Thyroid gland (tissue), 4 donors: ENCODE measurements at regions not wholly inside any gene's neighbourhood (a gene's known extent, or its start where the extent isn't known, plus 50 kb on each side); places are given as distances from the start of the nearest gene placed in this dataset.

Experiments
- DNase-seq, 2 donors: peaks; one replicate each; pipeline ENCODE4 v3.0.0-alpha.2; 2019
- H3K27ac ChIP-seq, 3 donors: fragments of 200-600 bp; sonication (generic); 1 replicate in 2 of 3; 2 replicates in 1 of 3; pipeline ENCODE4 v1.5.1; 2016 to 2019; ENCODE audit warnings: mild to moderate bottlenecking in 1 of 3, moderate library complexity in 1 of 3
- H3K27me3 ChIP-seq: fragments of 200-600 bp; sonication (generic); one replicate; pipeline ENCODE4 v1.5.1; 2019
- H3K36me3 ChIP-seq, 2 donors: fragments of 200-600 bp; sonication (generic); one replicate each; pipeline ENCODE4 v1.5.1; 2016 to 2019
- H3K4me1 ChIP-seq, 2 donors: fragments of 200-600 bp; sonication (generic); one replicate each; pipeline ENCODE4 v1.5.1; 2017 to 2019
- H3K4me3 ChIP-seq, 3 donors: fragments of 200-600 bp; sonication (generic); replicated peaks in 1 of 3; 1 replicate in 2 of 3; 2 replicates in 1 of 3; pipeline ENCODE4 v1.5.1; 2016; ENCODE audit warnings: mild to moderate bottlenecking in 1 of 3
- H3K9me3 ChIP-seq: fragments of 200-600 bp; sonication (generic); one replicate; pipeline ENCODE4 v1.5.1; 2017
- CTCF ChIP-seq, 6 experiments: fragments of 200-600 bp in 3 of 6; fragments of 450-650 bp in 3 of 6; sonication (generic) in 3 of 6; IDR thresholded peaks; one replicate each; pipeline ENCODE4 v1.5.1; 2016 to 2019; ENCODE audit warnings: antibody characterized with exemption in 6 of 6, mild to moderate bottlenecking in 2 of 6, inconsistent platforms in 1 of 6, moderate library complexity in 1 of 6
- POLR2A ChIP-seq, 2 donors: fragments of 450-650 bp; IDR thresholded peaks; one replicate each; pipeline ENCODE4 v1.6.1; 2017; ENCODE audit warnings: antibody characterized with exemption in 2 of 2, mild to moderate bottlenecking in 2 of 2, moderate library complexity in 1 of 2
- WGBS, 2 donors: methylation state at CpG; one replicate each; pipeline ENCODE4 v1.1.5; 2017; 5-methylcytosine and 5-hydroxymethylcytosine counted together
- intact Hi-C: fragments of 100-400 bp; cut with DNase I; formaldehyde crosslinking; loops from one replicate; pipeline ENCODE4 v1.15.1; 2023

- Histone ChIP-seq H3K4me3 (no peak overlapping the region), H3K4me1 (no peaks in the 10 kb centered on the region), H3K36me3 (no peaks in the 10 kb centered on the region), H3K27ac (no peak overlapping the region), H3K9me3 (no peaks in the 10 kb centered on the region), H3K27me3 (no peaks in the 10 kb centered on the region)
- intact Hi-C loops: no loop called here
- TF ChIP-seq POLR2A (IDR thresholded peaks at IDR 0.05) (no peak), CTCF (IDR thresholded peaks at IDR 0.05) (no peak)
- DNase-seq: no peak
- 71 to 85% methylated on average over 10 to 13 of the region's 17 CpGs for WGBS, 2 donors
Measured at GRCh38 chr2:238730001-238730669, 117.8 kb upstream of the TWIST2 start.

DNA sequence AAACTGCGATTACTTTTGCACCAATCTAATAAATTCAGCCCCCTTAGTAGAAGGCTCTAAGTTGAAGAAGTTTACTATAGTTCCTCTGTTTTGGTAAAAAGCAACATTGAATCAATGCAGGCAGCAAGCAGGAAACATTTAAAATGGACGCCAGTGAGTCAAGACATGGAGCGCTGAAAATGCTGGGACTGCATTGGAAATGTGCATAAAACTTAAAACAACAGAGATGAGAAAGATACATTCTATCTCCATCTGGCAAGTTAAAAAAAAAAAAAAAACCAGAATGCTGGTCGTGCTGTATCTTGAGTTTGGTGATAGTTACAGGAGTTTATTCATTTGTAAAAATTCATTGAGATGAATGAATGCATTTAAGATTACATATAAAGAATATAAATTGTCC, 117.0 kb upstream of the TWIST2 start:
- WGBS, 2 donors: 87 to 94% methylated on average over 4 of the region's 4 CpGs
- no peaks in the 10 kb centered on the region for H3K27me3 ChIP-seq
- no peak overlapping the region for H3K4me3 ChIP-seq
- no peak for DNase-seq
- no peak for TF ChIP-seq CTCF (IDR thresholded peaks at IDR 0.05)
- intact Hi-C loops: no loop called here
- H3K9me3 ChIP-seq: no peaks in the 10 kb centered on the region
- H3K36me3 ChIP-seq: no peaks in the 10 kb centered on the region
- no peak overlapping the region for H3K27ac ChIP-seq
- no peaks in the 10 kb centered on the region for H3K4me1 ChIP-seq

GRCh38 chr2:238731961-238732360, 115.9 kb upstream of the TWIST2 start:
- WGBS, 2 donors: 75 to 83% methylated on average over 3 of the region's 3 CpGs
- no peaks in the 10 kb centered on the region for H3K9me3 ChIP-seq
- no peak for DNase-seq
- H3K4me1 ChIP-seq: no peaks in the 10 kb centered on the region
- H3K27ac ChIP-seq: no peak overlapping the region
- no peaks in the 10 kb centered on the region for H3K36me3 ChIP-seq
- no peak overlapping the region for H3K4me3 ChIP-seq
- no peak for TF ChIP-seq POLR2A (IDR thresholded peaks at IDR 0.05)
- TF ChIP-seq CTCF (IDR thresholded peaks at IDR 0.05): no peak
- H3K27me3 ChIP-seq: no peaks in the 10 kb centered on the region
- intact Hi-C loops: no loop called here

DNA sequence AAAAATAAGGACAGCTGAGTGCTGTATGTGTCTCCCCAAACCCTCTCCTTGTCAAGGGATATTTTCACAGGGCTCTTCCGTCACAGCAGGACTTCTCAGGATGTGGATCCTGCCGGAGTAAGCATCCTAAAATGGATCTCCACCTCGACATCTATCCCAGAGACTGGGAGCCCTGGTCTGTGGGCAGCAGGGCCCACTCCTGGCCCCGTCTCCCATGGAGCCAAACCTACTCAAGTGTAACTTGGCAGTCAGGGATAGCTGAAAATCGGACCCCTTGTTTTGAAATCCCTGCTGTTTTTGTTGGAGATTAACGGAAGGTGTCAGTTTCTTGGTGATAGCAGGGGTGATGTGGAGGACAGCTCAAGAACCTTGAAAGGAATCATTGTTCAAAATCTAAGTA, 109.0 kb upstream of the TWIST2 start:
- no peaks in the 10 kb centered on the region for H3K36me3 ChIP-seq
- 31 to 55% methylated on average over 6 of the region's 6 CpGs for WGBS, 2 donors
- H3K4me3 ChIP-seq: no peak overlapping the region
- intact Hi-C loops: no loop called here
- H3K27ac ChIP-seq: no peak overlapping the region
- no peak for DNase-seq
- no peaks in the 10 kb centered on the region for H3K9me3 ChIP-seq
- TF ChIP-seq CTCF (IDR thresholded peaks at IDR 0.05): no peak
- no peak for TF ChIP-seq POLR2A (IDR thresholded peaks at IDR 0.05)
- H3K27me3 ChIP-seq: no peaks in the 10 kb centered on the region
- H3K4me1 ChIP-seq: no peaks in the 10 kb centered on the region

DNA sequence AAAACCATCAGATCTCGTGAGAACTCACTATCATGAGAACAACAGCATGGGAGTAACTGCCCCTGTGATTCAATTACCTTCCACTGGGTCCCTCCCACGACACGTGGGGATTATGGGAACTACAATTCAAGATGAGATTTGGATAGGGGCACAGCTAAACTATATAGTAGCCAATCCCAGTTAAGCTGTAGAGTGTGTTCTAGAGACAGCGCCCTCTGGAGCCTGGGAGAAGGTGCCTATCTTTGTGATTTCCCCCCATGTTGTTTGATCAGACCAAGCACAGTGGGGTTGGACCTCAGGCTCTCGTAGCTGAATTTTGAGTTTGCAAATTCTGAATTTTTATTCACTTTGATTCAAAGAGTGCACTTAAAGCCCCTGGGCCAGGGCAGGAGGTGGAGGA, 108.2 kb upstream of the TWIST2 start:
- no peak overlapping the region for H3K4me3 ChIP-seq
- no peaks in the 10 kb centered on the region for H3K9me3 ChIP-seq
- H3K27ac ChIP-seq: no peak overlapping the region
- no peak for DNase-seq
- no peaks in the 10 kb centered on the region for H3K4me1 ChIP-seq
- TF ChIP-seq CTCF (IDR thresholded peaks at IDR 0.05) (no peak), POLR2A (IDR thresholded peaks at IDR 0.05) (no peak)
- no peaks in the 10 kb centered on the region for H3K27me3 ChIP-seq
- no peaks in the 10 kb centered on the region for H3K36me3 ChIP-seq
- intact Hi-C loops: no loop called here
- 79 to 89% methylated on average over 5 of the region's 5 CpGs for WGBS, 2 donors
